HG02981 (cell line): ENCODE measurements at regions not wholly inside any gene's neighbourhood (a gene's known extent, or its start where the extent isn't known, plus 50 kb on each side); places are given as distances from the start of the nearest gene placed in this dataset.
A peak's percentile ranks its signal among the peaks of the same experiment; 100 is the strongest.
"Not testable (repeated sequence)": the region's sequence is repeated elsewhere in the genome, so short reads cannot be mapped to it uniquely, and the experiment has no call there.

ENCODE experiments used
- ATAC-seq: cut with Tn5 transposase; IDR thresholded peaks from one replicate; pipeline ENCODE4 v1.9.1; 2021; ENCODE audit warnings: mild to moderate bottlenecking, moderate library complexity; ENCODE audit not compliant: unreplicated experiment

- ATAC-seq = no peak
Measured at GRCh38 chr14:49946320-49947141, 53.6 kb downstream of the ARF6 start.

DNA sequence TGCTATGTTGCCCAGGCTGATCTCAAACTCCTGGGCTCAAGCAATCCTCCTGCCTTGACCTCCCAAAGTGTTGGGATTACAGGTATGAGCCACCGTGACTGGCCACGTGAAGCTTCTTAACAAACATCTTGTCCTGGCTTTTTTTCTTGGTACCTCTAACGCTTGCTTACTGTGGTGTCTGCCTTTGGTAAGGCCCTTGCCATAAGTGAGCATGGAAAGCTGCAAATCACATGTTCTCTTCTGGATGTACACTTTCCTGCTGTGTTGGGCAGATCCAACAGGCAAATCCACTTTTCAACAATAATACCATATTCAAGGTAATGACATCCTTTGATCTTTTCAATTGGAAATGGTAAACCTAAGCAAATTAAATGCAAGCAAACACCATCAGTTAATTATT is 54.6 kb downstream of the ARF6 start:
- no peak for ATAC-seq

DNA sequence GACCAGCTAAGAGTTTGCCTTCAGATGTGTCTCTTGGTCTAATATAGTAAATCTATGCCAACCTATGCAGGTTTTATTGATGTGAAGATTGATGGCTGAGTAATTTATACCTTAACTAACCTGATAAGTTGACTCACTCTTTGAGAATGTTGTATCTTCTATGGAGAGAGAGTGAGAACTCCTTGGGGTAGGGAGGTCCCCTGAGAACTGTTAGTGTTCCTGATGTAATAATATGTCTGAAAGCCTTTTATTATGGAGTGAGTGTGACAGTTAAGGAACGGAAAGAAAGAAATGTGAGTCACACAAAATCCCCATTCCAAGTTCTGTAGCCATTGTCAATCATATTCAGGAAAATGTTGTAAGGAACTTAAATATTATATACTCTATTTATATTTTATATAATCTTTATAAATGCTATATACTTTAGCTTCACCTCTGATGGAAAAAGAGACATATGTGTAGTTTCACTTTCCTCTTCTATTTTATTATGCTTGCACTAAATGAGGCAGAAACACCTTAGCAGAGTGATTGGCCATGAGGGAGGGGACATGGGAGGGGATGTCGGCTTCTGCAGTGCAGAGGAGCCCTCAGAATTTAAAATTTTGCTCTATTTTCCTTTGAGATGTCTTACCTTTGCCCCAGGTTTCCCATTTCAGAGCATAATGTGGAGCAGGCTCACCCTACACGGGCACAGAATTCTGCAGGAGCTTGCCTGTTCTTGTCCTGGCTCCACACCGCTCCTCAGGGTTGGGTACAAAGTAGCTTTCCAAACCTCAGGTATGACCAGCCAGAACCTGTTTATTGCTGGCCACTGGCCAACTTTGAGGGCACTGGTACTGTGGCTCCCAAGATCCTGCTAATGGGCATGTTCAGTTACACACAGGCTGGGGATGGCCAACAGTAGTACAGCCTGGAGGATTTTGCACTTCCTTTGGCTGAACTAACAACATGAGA is 57.7 kb downstream of the ARF6 start:
- ATAC-seq = no peak

DNA sequence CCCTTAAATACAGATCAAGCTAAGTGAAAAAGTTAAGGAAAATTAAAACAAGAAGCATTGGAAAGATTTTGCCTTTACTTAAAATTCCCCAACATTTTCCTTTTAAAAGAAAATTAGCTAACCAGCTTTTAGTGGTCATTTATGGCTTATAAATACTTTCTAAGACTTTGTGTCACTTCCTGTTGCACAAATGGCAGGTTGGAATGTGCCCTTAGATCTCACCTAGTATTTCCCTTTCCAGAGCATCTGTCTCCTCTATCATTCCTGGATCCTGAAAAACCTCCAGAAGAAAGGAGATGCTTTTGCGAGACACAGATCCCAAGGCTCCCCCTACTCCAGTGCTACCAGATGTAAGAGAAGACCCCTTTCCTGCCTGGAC is 58.3 kb downstream of the ARF6 start:
- ATAC-seq = no peak

GRCh38 chr14:49951691-49952345 is 58.9 kb downstream of the ARF6 start:
- no peak for ATAC-seq

GRCh38 chr14:49953196-49953595 is 60.3 kb downstream of the ARF6 start:
- ATAC-seq = no peak

- no peak for ATAC-seq
Measured at GRCh38 chr14:49954171-49954631, 61.3 kb downstream of the ARF6 start.

DNA sequence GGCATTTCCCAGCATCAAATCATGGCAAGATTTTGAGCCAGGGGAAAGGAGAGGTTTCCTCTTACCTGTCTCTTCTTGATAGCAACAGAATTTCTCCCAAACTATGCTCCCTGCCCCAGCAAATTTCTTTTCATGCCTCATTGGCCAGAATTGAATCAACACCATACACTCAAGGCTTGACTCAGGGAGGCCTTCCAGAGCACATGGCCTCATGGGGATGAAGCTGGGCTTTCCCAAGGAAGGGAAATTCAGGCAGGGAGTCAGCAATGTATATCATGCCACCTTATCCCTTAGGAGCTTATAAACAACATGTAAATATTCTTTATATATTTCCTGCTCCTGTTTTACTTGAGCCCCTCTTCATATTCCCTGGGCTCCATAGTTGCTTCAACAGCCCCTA is 62.1 kb downstream of the ARF6 start:
- no peak for ATAC-seq

DNA sequence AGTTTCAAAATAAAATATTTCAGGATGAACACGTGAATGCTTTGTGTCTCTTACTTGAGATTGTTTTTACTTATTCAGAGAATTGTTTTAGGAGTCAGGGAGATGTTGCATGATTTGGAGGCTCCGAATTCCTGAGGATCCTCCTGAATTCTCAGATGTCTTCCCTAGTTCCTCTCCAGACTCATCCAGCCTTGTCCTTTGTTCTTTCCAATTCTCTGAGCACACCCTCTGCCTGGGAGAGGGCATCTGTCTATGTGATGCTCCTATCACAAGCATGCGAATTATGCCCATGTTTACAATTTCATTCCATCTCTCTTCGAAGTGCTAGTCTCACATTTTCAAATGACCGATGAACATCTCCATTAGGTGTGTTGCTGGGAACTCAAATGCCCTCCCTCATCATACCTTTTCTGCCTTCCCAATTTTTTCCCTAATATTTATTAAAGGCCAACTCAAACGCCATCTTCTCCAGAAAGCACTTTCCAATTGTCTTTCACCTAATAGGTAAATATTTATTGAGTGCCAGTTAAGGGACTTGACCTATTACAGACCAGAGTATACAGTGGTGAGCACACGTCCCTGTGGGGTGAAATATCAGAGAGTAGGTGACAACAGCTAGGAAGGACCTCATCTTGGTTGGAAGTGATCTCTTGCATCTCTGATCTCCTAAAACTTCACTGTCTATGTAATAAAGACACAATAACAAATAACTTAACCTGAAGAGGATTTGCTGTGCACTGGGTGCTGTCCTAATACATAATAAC is 64.4 kb downstream of the ARF6 start:
- no peak for ATAC-seq

DNA sequence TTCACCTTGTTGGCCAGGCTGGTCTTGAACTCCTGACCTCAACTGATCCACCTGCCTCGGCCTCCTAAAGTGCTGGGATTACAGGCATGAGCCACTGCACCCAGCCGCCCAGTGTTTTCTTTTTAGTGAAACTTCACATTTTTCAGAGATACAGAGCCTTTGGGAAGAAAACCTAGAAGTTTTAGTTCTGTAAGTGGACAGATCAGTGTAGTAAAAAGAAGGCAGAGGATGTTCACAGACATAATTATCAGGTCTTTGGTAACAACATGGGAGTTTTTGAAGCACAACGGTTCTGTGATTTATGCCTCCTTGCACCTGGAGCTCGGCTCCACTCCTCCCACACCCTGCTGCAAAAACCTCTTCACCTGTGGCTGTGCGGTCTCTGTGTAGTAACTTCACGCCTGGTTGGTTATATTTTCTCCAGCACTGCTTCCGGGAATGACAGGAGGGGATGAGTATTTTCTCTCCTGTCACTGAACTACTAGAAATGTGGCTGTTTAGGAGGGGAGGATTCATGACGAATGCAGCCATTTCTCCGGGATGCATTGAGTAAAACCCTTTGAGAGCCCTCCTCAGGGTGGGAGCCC is 67.0 kb downstream of the ARF6 start:
- peak; percentile 51 for ATAC-seq

DNA sequence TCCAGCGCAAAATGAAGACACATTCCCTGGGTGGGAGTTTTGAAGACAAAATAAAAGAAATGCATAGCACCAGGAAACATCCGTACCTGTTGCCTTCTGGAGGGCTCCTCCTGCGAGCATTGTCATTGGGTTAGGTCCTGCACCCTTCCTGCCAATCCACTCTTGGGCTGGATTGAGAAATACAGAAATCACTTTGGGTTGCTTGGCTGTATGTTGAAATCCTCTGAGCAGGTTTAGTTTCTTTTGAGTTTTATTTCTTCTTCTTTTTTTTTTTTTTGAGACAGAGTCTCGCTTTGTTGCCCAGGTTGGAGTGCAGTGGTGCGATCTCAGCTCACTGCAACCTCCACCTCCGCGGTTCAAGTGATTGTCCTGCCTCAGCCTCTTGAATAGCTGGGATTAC is 67.6 kb downstream of the ARF6 start:
- peak; percentile 5 for ATAC-seq

DNA sequence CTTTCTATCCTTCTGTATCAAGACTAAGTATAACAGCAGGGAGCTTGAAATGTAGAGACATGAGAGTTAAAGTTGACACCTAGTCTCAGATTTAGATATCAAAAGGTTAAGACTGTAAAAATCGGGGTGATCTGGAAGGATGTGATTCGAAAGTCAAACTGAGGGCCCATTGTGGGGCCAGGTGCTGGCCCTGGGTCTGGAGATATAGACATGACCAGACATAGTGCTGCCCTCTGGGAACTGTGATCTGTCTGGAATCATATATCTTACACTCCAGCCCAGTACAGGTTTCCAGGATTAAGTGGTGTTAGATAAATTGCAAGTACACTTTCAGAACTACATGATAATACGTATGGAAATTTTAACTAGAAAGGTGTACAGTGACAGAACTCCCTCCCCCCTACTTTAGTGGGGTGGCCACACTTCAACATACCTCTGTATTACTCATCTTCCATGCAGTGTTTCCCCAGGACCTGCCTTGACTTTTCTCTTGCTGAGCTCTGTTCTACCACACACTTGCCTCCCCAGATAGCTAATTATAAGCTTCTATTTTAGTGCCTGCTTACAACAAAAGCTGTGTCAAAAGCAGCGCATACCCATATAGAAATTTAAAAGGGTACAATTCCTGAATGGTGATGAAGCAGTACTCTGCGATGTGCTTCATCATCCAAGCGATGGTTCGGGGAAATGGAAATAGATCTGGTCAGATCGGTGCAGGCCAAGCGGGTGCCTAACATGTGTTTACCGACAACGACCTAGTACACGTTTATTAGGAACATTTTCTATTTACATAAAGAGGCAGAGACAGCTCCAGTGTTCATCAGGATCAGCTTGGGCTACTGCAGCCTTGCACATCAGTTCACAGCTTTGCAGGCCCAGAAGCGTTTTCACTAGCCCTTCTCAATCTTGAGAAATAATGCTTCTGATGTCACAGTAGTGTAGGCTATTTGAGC is 68.7 kb downstream of the ARF6 start:
- ATAC-seq = no peak

- no peak for ATAC-seq
Measured at GRCh38 chr14:49962621-49963020, 69.7 kb downstream of the ARF6 start.

DNA sequence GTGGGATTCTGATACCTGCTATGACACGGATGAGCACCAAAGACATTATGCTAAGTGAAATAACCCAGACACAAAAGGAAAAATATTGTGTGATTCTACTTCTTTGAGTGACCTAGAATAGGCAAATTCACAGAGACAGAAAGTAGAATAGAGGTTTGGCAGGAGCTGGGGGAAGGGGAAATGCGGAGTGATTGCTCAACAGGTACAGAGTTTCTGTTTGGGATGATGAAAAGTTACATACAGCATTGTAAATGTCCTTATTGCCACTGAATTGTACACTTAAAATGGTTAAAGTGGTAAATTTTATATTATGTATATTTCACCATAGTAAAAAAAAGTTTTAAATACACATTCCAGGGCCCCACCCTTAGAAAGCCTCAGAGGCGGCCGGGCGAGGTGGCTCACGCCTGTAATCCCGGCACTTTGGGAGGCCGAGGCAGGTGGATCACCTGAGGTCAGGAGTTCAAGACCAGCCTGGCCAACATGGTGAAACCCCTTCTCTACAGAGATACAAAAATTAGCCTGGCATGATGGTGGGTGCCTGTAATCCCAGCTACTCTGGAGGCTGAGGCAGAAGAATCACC is 72.3 kb downstream of the ARF6 start:
- ATAC-seq = not testable (repeated sequence)

DNA sequence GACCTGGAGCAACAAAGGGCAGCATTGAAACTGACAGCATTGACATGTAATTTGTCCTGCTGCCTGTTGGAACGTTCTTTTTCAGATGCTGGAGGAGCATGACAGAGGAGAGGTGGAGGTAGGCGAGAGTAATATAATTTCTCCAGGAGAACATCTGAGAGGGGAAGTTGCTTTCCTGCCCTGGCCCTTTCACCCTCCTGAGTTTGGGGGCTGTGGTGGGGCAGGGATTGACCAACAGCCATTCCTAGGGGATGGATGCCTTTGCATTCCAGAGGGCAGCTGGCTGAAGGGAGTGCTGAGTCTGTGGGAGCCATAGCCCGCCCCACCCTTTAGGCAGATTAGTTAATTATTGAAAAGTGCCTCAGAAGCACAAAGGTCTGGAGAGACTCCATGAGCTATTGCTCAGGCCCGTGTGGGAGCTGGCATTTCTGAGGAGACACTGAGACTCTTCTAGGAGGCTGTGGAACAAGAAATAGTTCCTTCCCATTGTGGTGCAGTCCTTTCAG is 73.5 kb downstream of the ARF6 start:
- ATAC-seq = no peak

DNA sequence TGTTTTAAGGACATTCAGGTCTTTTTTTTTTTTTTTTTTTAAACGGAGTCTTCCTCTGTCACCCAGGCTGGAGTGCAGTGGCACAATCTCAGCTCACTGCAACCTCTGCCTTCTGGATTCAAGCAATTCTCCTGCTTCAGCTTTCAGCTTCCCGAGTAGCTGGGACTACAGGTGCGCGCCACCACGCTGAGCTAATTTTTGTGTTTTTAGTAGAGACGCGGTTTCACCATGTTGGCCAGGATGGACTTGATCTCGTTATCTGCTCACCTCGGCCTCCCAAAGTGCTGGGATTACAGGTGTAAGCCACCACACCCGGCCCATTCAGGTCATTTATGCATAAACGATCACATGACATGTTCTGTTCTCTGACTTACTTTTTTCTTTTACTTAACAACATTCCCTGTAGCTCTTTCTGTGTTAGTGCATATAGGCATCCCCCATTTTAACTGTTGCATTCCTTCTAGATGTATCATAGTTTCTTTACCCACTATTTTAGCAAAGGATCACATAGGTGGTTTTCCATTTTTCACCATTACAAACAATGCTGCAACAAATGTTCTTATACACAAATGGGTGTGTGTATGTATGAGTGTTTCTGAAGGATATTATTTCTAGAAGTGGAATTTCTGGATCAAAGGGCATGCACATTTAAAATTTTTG is 74.2 kb downstream of the ARF6 start:
- no peak for ATAC-seq

GRCh38 chr14:49969961-49970360 is 77.1 kb downstream of the ARF6 start:
- ATAC-seq = no peak
